CD4-positive, alpha-beta T cell treated with Interleukin-6 at 100 ng/mL for 8 hours (primary cell): ENCODE measurements at regions not wholly inside any gene's neighbourhood (a gene's known extent, or its start where the extent isn't known, plus 50 kb on each side); places are given as distances from the start of the nearest gene placed in this dataset.

Source experiments
- DNase-seq: peaks from one replicate; pipeline ENCODE4 v3.0.0-alpha.2; 2020; ENCODE audit warnings: mixed read lengths, low spot score

GRCh38 chr11:116112087-116112935 is 608.1 kb upstream of the CADM1 start:
- no peak for DNase-seq

- DNase-seq, result no peak
Measured at GRCh38 chr11:116111546-116111945, 607.3 kb upstream of the CADM1 start.

- no peak for DNase-seq
Measured at GRCh38 chr11:116110802-116111201, 606.6 kb upstream of the CADM1 start.

- no peak for DNase-seq
Measured at GRCh38 chr11:116110356-116110755, 606.1 kb upstream of the CADM1 start.

GRCh38 chr11:116109228-116109627 is 605.0 kb upstream of the CADM1 start:
- no peak for DNase-seq

- DNase-seq, result no peak
Measured at GRCh38 chr11:116108161-116108560, 603.9 kb upstream of the CADM1 start.

- DNase-seq, result no peak
Measured at GRCh38 chr11:116107229-116107628, 603.0 kb upstream of the CADM1 start.

GRCh38 chr11:116104498-116105174 is 600.4 kb upstream of the CADM1 start:
- DNase-seq, result no peak

- no peak for DNase-seq
Measured at GRCh38 chr11:116101902-116102301, 597.7 kb upstream of the CADM1 start.

- DNase-seq, result no peak
Measured at GRCh38 chr11:116100016-116100415, 595.8 kb upstream of the CADM1 start.

- no peak for DNase-seq
Measured at GRCh38 chr11:116099541-116099940, 595.3 kb upstream of the CADM1 start.

GRCh38 chr11:116096272-116096995 is 592.2 kb upstream of the CADM1 start:
- DNase-seq, result no peak

- no peak for DNase-seq
Measured at GRCh38 chr11:116093481-116094270, 589.5 kb upstream of the CADM1 start.

GRCh38 chr11:116093065-116093464 is 588.9 kb upstream of the CADM1 start:
- DNase-seq, result no peak

- DNase-seq, result no peak
Measured at GRCh38 chr11:116086426-116086825, 582.2 kb upstream of the CADM1 start.

- DNase-seq, result no peak
Measured at GRCh38 chr11:116085031-116085635, 580.9 kb upstream of the CADM1 start.

- no peak for DNase-seq
Measured at GRCh38 chr11:116084511-116084910, 580.3 kb upstream of the CADM1 start.

GRCh38 chr11:116082256-116082655 is 578.0 kb upstream of the CADM1 start:
- no peak for DNase-seq

GRCh38 chr11:116079580-116079979 is 575.4 kb upstream of the CADM1 start:
- no peak for DNase-seq

GRCh38 chr11:116078101-116078591 is 573.9 kb upstream of the CADM1 start:
- no peak for DNase-seq

GRCh38 chr11:116077092-116077491 is 572.9 kb upstream of the CADM1 start:
- no peak for DNase-seq
